ENCODE measurements at regions not wholly inside any gene's neighbourhood (a gene's known extent, or its start where the extent isn't known, plus 50 kb on each side); places are given as distances from the start of the nearest gene placed in this dataset.

DNA sequence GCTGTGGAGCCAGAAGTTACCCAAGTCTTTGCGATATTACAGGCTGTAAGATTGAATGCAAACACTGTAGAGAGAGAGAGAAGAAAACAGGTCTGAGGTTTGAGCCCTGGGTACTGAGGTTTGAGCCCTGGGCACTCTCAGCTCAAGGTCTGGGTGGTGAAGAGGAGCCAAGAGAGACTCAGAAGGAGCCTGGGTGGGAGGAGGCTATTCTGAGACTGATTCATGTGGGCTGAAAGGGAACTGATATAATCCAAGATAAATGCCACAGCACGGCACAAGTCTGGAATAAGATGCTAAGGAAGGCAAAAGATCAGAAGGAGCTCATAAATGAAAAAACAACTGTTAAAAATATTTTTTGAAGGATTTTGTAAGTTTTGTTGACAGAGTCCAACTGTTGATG is 407.6 kb upstream of the HS6ST1 start:
- DNase-seq (ENCODE audit: low read depth in 1 of 2, low spot score in 1 of 2), result no peak
- Histone ChIP-seq H3K4me3 (replicated peaks; ENCODE audit: insufficient read depth, low read length) (no peak overlapping the region), H3K27me3 (ENCODE audit: insufficient read depth, poor library complexity, severe bottlenecking) (no peaks in the 10 kb centered on the region), H3K27ac (replicated peaks) (no peak overlapping the region)
- TF ChIP-seq SPI1 (IDR thresholded peaks at IDR 0.05; ENCODE audit: borderline replicate concordance, low read depth) (no peak), POLR2AphosphoS5 (IDR thresholded peaks at IDR 0.05; ENCODE audit: low read depth) (no peak), GABPA (IDR thresholded peaks at IDR 0.05; ENCODE audit: low read depth) (no peak)
- TF ChIP-seq, protein P1, sequence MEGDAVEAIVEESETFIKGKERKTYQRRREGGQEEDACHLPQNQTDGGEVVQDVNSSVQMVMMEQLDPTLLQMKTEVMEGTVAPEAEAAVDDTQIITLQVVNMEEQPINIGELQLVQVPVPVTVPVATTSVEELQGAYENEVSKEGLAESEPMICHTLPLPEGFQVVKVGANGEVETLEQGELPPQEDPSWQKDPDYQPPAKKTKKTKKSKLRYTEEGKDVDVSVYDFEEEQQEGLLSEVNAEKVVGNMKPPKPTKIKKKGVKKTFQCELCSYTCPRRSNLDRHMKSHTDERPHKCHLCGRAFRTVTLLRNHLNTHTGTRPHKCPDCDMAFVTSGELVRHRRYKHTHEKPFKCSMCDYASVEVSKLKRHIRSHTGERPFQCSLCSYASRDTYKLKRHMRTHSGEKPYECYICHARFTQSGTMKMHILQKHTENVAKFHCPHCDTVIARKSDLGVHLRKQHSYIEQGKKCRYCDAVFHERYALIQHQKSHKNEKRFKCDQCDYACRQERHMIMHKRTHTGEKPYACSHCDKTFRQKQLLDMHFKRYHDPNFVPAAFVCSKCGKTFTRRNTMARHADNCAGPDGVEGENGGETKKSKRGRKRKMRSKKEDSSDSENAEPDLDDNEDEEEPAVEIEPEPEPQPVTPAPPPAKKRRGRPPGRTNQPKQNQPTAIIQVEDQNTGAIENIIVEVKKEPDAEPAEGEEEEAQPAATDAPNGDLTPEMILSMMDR (IDR thresholded peaks at IDR 0.05; ENCODE audit: insufficient read depth, low read length), result no peak
- TF ChIP-seq, protein P2, sequence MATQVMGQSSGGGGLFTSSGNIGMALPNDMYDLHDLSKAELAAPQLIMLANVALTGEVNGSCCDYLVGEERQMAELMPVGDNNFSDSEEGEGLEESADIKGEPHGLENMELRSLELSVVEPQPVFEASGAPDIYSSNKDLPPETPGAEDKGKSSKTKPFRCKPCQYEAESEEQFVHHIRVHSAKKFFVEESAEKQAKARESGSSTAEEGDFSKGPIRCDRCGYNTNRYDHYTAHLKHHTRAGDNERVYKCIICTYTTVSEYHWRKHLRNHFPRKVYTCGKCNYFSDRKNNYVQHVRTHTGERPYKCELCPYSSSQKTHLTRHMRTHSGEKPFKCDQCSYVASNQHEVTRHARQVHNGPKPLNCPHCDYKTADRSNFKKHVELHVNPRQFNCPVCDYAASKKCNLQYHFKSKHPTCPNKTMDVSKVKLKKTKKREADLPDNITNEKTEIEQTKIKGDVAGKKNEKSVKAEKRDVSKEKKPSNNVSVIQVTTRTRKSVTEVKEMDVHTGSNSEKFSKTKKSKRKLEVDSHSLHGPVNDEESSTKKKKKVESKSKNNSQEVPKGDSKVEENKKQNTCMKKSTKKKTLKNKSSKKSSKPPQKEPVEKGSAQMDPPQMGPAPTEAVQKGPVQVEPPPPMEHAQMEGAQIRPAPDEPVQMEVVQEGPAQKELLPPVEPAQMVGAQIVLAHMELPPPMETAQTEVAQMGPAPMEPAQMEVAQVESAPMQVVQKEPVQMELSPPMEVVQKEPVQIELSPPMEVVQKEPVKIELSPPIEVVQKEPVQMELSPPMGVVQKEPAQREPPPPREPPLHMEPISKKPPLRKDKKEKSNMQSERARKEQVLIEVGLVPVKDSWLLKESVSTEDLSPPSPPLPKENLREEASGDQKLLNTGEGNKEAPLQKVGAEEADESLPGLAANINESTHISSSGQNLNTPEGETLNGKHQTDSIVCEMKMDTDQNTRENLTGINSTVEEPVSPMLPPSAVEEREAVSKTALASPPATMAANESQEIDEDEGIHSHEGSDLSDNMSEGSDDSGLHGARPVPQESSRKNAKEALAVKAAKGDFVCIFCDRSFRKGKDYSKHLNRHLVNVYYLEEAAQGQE (IDR thresholded peaks at IDR 0.05; ENCODE audit: insufficient replicate concordance, low read depth), result no peak

DNA sequence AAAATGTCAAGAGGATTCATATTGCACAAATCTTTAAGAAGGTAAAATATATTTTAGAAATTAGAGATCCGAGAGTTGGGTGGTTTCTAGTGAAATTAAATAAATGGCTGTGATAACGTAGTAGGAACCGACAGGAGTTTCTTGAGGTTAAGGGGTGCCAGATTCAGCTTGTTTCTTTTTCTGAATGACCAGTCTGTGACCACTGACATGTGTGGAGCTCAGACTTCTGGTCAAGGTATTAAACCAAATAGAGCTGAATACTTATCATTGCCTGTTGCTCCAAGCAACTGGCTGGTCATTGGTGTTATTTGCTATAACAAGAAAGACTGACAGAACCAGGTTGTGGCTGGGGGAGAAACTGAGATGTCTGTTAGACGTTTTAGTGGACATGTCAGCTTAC is 408.2 kb upstream of the HS6ST1 start:
- TF ChIP-seq POLR2AphosphoS5 (IDR thresholded peaks at IDR 0.05; ENCODE audit: low read depth) (no peak), GABPA (IDR thresholded peaks at IDR 0.05; ENCODE audit: low read depth) (no peak), SPI1 (IDR thresholded peaks at IDR 0.05; ENCODE audit: borderline replicate concordance, low read depth) (no peak)
- TF ChIP-seq, protein P2 (IDR thresholded peaks at IDR 0.05; ENCODE audit: insufficient replicate concordance, low read depth), result no peak
- TF ChIP-seq, protein P1 (IDR thresholded peaks at IDR 0.05; ENCODE audit: insufficient read depth, low read length), result no peak
- no peak overlapping the region for H3K4me3 ChIP-seq (replicated peaks; ENCODE audit: insufficient read depth, low read length)
- DNase-seq (ENCODE audit: low read depth in 1 of 2, low spot score in 1 of 2), result no peak
- no peaks in the 10 kb centered on the region for H3K27me3 ChIP-seq (ENCODE audit: insufficient read depth, poor library complexity, severe bottlenecking)
- H3K27ac ChIP-seq (replicated peaks), result no peak overlapping the region

DNA sequence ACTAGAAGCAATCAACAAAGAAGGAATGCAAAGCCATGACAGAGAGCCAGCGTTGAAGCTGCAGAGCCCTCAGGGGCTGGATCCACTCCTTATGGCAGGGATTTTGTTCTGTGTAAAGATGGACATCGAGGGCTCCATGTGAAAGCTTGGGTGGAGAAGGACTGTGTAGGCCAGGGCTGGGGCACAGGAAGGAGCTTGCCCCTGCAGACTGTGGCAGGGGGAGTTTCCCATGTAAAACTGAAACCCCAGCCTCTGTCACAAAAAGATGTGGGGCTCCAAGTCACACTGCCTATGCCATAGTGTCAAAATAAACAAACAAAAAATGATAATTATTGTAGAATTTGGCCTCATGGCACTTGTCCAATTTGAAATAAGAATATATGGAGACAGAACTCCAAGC is 408.7 kb upstream of the HS6ST1 start:
- TF ChIP-seq, protein P2 (IDR thresholded peaks at IDR 0.05; ENCODE audit: insufficient replicate concordance, low read depth), result no peak
- TF ChIP-seq POLR2AphosphoS5 (IDR thresholded peaks at IDR 0.05; ENCODE audit: low read depth), result no peak
- no peak for TF ChIP-seq GABPA (IDR thresholded peaks at IDR 0.05; ENCODE audit: low read depth)
- TF ChIP-seq SPI1 (IDR thresholded peaks at IDR 0.05; ENCODE audit: borderline replicate concordance, low read depth), result no peak
- TF ChIP-seq, protein P1 (IDR thresholded peaks at IDR 0.05; ENCODE audit: insufficient read depth, low read length), result no peak
- Histone ChIP-seq H3K27me3 (ENCODE audit: insufficient read depth, poor library complexity, severe bottlenecking) (no peaks in the 10 kb centered on the region), H3K4me3 (replicated peaks; ENCODE audit: insufficient read depth, low read length) (no peak overlapping the region), H3K27ac (replicated peaks) (no peak overlapping the region)
- DNase-seq (ENCODE audit: low read depth in 1 of 2, low spot score in 1 of 2), result no peak

All from HL-60 (cell line).